ENCODE measurements at regions not wholly inside any gene's neighbourhood (a gene's known extent, or its start where the extent isn't known, plus 50 kb on each side); places are given as distances from the start of the nearest gene placed in this dataset.

GRCh38 chr19:56971230-56971629 is 130.7 kb upstream of the PEG3 start:
- ATAC-seq (no peak), DNase-seq (ENCODE audit: low read depth, low spot score) (no peak)
- Histone ChIP-seq H3K9me2 (ENCODE audit: insufficient read depth) (no peaks in the 10 kb centered on the region), H3K36me3 (ENCODE audit: control insufficient read depth in 1 of 2, insufficient read depth in 2 of 2, low read length in 2 of 2) (no peaks in the 10 kb centered on the region), H3K4me1 (ENCODE audit: control insufficient read depth in 1 of 2, insufficient read depth in 2 of 2, low read length in 2 of 2) (no peaks in the 10 kb centered on the region), H4K20me1 (ENCODE audit: insufficient read depth) (no peaks in the 10 kb centered on the region), H3K4me3 (replicated peaks in 1 of 2; ENCODE audit: low read depth in 1 of 2, low read length in 2 of 2) (no peak overlapping the region), H3K4me2 (ENCODE audit: low read length) (no peak overlapping the region), H3K27ac (ENCODE audit: low read depth, low read length) (no peak overlapping the region), H3K27me3 (ENCODE audit: insufficient read depth, low read length) (no peaks in the 10 kb centered on the region), H3K9me3 (ENCODE audit: control insufficient read depth in 1 of 2, insufficient read depth in 1 of 2, low read depth in 1 of 2, low read length in 2 of 2) (peaks cover 0 to 24% of the 10 kb centered on the region in 2 experiments; a peak in 2 of 4 replicates), H3K79me2 (ENCODE audit: insufficient read depth, low read length) (no peaks in the 10 kb centered on the region), H2AFZ (ENCODE audit: low read depth, low read length, poor library complexity, severe bottlenecking) (no peak overlapping the region), H3K9ac (ENCODE audit: low read length) (no peak overlapping the region)
- ChIA-PET POLR2A (no interaction called here), RAD21 (ENCODE audit: low non-redundant PET in 1 of 2, low total read pairs in 2 of 2, uncharacterized antibody in 2 of 2, unreplicated experiment in 2 of 2) (no interaction called here), CTCF (no interaction called here)
- intact Hi-C loops (cut with micrococcal nuclease) = no loop called here
- BruUV-seq (replicated peaks) = no TSS peak
- TF ChIP-seq EZH2phosphoT487 (IDR thresholded peaks at IDR 0.05; ENCODE audit: borderline replicate concordance) (no peak), TCF7L2 (IDR thresholded peaks at IDR 0.05; ENCODE audit: borderline replicate concordance, extremely low read depth, insufficient read depth, insufficient read length) (no peak), REST (IDR thresholded peaks at IDR 0.05; ENCODE audit: low read depth) (no peak), ATF3 (IDR thresholded peaks at IDR 0.05) (no peak), ZFX (IDR thresholded peaks at IDR 0.05) (no peak), SIN3A (IDR thresholded peaks at IDR 0.05; ENCODE audit: low read depth) (no peak), EGR1 (IDR thresholded peaks at IDR 0.05; ENCODE audit: low read depth) (no peak), MAX (IDR thresholded peaks at IDR 0.05) (no peak), ELF1 (IDR thresholded peaks at IDR 0.05; ENCODE audit: borderline replicate concordance, low read depth) (no peak), ZNF274 (IDR thresholded peaks at IDR 0.05; ENCODE audit: low read depth, low read length) (no peak), FOSL1 (IDR thresholded peaks at IDR 0.05; ENCODE audit: low read depth) (no peak), POLR2AphosphoS5 (IDR thresholded peaks at IDR 0.05; ENCODE audit: low read depth, low read length) (no peak), EZH2 (IDR thresholded peaks at IDR 0.05) (no peak), ZBTB33 (IDR thresholded peaks at IDR 0.05; ENCODE audit: extremely low read depth, insufficient replicate concordance, low read length) (no peak), CBX3 (IDR thresholded peaks at IDR 0.05; ENCODE audit: low read depth) (no peak), YY1 (IDR thresholded peaks at IDR 0.05; ENCODE audit: extremely low read depth, insufficient replicate concordance, low read depth, low read length) (no peak)
